DMS 273 treated with DMSO at 0.1 percent for 48 hours (cell line): ENCODE measurements at regions not wholly inside any gene's neighbourhood (a gene's known extent, or its start where the extent isn't known, plus 50 kb on each side); places are given as distances from the start of the nearest gene placed in this dataset.
"Not testable (repeated sequence)": the region's sequence is repeated elsewhere in the genome, so short reads cannot be mapped to it uniquely, and the experiment has no call there.

ENCODE experiments used
- DNase-seq: peaks from one replicate; lab custom pipeline; 2025; lab: John Stamatoyannopoulos, UW

DNA sequence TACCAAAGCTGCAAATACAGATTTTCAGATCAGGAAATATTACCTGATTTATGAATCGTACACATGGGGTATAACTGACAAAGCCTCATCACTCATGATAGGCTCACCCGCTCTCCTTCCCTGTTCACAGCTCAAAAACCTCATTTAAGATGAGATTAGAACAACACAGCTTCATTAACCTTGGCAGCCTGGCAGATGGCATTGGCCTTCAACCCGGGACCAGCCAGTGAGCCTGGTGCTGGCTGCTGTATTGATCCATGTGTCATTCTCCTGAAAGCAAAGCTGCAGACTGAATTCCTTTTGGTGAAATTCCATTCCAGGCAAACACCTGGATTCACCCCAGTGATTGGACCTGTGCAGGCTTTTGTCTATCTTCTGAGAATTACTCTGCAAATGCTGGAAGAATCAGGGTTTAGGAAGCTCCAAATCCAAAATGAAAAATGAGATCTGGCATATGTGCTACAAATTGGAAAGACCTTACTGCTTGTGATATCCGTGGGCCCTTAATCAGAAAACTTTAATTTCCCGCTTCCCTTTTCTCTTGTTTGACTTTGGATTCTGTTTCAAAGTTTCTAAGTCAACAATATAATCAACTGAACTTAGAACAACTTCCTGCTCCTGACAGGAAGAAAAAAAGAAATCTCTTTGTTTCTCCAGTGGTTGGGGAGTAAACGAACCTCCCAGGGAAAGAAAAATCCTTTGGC, 189.1 kb upstream of the KBTBD8 start:
- peak; percentile 70 for DNase-seq

DNA sequence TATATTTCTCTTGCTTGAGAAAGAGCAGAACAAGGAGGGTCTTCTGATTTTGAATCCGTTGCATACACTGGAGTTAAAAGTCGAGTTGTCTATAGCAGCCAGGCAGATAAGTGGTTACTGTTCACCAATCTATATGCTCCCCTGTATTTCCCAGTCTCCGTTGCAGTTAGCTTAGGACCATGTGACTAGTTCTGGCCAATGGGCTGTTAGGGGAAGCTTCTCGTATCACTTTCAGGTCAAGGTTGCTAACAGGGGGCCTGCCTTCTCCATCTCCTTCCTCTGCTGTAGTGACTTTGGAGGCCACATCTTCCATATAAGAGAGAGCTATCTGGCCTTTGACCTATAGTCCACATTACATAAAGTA, 188.5 kb upstream of the KBTBD8 start:
- no peak for DNase-seq

DNA sequence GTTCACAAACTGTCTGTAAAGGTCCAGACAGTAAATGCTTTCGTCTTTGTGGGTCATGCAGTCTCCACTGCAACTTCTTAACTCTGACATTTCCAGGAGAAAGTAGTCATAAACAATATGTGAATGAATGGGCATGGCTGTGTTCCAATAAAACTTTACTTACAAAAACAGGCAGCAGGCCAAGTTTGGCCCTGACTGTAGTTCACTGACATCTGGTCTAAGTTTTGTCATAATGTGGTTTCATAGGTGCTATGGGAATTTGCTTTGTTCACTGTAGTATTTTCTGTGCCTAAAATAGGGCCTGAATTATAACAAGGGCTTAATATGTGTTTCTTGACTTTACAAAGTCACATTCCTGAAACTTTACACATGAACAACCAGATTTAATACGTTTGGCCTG, 186.0 kb upstream of the KBTBD8 start:
- DNase-seq = peak; percentile 27

DNA sequence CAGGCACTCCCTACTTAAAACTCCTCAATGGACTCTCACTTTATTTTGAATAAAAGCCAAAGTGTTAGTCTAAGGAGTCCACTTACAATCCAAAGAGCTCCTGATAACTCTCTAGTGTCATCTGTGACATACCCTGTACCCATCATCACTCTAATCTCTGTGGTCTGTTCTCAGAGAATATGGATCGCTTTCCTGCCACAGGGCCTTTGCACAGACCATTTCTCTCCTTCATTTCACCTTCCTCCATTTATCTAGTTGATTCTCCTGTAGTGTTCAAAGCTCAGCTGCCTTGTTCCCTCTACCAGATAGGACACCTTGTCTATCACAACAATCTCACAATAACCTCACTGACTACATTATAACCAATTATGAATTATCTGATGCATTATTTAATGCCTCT, 185.4 kb upstream of the KBTBD8 start:
- no peak for DNase-seq

DNA sequence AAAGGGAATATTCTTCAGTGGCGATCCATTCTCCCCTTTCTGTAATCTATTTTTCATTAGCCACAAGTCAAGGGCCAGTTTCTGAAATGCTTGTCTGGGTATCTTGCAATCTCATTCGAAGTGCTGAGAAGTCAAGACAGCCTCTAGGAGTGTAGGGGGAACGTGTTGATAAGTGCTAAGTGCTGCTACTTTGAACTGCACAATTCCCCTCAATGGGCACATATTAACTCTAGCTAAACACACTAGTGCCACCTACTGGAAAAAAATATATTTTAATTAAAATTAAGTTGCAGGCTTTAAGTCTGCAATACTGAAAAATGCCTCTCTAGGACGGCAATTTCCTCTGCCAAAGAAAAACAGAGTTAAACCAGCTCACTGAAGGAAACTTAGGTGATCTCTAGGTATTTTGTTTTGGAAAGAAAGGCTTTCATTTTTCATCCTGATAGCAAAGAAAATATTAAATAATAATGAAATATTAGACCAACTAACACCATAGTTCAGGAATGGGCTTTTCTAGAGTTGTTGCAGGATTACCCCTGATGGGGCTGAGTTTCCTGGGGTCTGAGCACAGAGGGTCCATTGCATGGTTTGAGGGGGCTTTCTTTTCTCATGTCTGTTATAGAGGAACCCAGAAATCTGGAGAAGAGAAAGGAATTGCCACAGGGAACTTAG, 181.9 kb upstream of the KBTBD8 start:
- peak; percentile 44 for DNase-seq

DNA sequence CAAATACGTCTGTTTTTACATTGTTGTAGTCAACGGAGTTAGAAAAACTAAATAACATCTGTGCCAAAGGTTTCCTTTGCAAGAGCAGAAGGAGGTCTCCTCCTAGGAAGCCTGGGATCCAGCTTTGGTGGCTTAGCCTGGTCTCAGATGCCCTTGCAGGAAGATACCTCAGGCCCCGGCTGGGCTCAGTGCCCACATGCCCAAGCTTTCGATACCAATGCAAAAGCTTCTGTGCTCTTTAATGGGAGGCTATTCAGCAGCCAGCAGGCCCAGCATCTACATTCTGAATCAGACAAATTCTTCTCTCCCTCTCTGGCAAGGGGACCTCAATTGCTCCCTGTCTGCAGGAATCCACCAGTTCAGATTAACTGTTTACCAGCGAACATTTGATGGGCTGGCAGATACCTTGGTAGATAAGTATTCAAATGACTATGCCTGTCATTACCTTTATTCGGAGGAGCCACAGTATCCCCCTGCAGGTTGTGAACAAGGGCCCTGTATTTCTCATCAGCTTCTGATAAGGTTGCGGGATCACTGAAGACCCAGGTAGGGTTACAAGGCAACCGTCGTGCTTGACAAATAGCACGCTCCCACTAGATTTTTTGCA, 180.1 kb upstream of the KBTBD8 start:
- DNase-seq = no peak

DNA sequence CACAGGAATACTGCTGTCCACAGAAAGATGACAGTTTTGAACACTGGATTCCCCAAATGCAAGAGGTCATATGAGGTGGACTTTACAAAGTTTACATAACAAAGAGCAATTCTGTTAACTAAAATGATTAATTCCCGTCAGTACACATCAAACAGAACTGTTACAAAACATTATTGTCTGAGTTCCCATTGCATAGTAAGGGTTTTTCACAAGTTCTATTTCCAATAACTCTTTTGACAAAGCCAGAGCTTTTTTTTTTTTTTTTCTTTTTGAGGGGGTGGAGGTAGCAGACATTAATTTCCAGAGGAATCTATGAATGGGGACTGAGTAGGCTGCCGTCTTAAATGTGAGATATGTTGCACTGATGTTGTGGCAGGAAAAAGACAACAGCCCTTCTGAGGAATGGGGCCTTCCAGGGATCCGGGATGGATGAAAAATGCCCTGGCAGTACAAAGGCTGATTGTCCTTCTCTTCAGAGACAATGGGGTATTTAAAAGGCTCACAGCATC, 178.1 kb upstream of the KBTBD8 start:
- DNase-seq = no peak

DNA sequence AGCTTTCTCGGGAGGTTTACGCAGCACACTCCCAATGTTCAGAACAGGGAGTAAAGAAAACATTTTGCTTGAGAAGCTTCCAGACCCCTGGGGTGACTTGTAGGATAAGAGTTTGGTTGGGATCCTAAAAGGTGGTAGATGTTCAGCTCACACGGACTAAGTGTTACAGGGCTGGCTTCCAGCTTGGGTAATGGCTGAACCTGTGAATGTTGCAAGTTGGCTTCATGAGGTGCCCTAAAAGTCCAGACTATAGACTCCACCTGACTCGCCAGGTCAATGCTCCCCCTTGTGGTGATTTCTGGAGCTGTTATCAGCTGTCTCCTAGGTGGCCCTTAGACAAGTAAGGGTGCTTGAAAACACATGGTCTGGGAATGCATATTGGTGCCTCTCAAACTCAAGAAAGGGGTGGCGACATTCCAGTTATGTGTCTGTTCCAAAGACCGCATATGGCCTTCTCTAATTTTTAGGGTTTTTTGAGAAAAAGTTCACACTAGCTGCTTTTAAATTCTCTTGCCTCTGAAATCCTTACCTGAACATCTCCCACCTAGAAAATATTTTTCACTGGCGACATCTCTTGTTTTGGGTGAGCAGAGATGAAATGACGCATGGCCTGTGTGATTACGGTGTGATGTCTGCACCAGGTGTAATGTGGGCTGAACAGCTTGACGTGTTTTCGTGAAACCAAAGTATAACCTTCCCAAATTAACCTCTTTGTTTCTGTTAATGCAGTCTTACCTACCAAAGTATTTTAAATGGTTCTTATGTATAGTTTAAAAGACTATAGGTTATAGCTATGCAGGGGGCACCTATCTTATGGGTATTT, 175.7 kb upstream of the KBTBD8 start:
- DNase-seq = no peak

DNA sequence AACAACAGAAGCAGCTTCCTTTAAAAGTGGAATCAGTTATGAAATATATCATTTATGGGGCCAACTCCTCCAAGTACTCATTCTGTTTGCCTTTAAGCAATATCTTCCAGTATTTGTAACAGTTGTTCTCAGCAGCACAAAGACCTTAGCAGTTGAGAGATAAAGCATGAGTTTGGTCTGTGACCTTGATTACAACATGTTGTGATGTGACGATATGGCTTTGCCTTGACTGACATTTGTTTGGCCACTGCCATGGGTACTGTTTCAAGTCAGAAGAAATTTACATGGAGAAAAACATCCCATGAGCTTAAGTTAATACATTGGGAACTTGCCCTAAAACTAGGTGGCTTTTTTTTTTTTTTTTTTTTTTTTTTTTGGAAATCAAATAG, 175.1 kb upstream of the KBTBD8 start:
- no peak for DNase-seq

DNA sequence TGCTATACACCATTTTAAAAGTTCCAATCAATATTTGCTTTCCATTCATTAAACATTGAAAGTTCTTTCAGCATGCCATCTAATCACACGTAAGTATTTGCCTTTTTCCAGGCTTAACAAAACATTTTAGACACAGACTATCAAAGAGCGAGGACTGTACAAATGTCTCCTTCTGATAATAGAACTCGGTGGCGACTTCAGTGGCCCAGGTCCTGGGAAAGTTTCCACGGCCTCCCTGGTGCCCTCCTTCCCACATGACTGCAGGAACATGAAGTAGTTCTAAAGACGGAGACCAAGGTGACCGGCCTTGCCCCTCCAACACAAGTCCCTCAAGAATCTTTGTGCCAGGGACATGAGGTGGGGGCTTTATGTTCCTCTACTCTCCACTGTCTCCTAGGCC, 174.6 kb upstream of the KBTBD8 start:
- DNase-seq = no peak

DNA sequence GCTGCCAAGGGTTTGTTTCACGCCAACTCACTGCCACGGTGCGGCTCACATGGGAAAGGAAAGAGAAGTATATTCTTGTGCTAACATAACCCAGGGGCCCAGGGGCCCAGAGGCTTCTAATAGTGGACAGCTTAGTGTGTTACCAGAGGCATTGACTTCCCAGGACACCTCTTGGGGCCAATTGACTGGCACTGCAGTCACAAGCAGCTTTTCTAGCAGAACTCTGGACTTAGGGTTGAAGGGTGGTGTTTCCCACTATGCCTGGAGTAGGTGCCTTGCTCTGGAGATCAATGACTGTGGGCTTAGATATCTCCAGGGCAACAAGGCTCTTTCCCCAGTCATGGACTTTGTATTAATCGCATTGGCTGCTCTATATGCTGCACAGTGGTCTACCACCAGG, 172.7 kb upstream of the KBTBD8 start:
- no peak for DNase-seq

DNA sequence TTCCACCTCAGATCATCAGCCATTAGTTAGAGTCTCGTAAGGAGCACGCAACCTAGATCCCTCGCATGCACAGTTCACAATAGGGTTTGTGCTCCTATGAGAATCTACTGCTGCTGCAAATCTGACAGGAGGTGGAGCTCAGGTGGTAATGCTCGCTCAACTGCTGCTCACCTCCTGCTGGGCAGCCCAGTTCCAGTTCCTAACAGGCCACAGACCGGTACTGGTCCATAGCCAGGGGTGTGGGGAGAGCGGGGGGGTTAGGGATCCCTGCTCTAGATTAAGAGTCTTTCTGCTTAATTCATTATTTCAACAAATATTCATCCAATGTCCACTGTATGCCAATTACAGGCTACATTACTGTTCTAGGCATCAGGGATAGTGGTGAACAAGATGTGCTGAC, 170.4 kb upstream of the KBTBD8 start:
- DNase-seq = no peak

DNA sequence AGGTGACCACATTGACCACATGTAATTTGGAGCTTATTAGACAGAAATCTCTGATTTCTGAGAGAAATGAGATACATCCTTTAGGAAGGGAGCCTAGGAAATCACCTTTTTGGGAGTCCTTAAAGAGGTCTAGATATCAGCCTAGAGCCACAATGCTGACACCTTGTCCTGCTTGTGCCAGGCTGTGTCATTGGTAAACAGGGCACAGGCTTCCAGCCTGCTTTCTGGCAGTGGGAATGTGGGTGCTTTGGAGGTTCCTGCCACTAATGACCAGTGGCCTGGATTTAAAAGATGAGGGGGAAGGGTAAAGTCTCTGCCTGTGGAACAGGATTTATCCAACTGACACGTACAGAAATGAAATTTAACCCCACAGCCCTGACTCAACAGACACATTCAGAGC, 169.8 kb upstream of the KBTBD8 start:
- DNase-seq = no peak

DNA sequence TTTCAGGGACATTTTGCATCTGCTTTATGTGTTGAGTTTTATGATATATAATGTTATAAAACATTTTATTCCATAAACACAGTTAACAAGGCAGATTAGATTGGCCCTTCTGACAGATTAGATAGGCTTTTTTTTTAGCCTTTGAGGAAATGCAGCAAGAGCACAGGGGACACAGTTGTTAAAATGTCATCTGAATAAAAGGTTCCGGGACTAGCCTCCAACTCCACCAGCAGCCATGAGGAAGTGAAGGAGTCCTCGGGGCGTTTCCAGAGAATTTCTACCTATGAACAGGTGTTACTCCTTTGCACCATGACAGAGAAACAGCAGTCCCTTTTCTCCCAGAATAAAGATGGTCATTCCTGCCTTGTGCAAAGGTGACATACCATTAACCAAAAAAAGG, 167.8 kb upstream of the KBTBD8 start:
- no peak for DNase-seq

DNA sequence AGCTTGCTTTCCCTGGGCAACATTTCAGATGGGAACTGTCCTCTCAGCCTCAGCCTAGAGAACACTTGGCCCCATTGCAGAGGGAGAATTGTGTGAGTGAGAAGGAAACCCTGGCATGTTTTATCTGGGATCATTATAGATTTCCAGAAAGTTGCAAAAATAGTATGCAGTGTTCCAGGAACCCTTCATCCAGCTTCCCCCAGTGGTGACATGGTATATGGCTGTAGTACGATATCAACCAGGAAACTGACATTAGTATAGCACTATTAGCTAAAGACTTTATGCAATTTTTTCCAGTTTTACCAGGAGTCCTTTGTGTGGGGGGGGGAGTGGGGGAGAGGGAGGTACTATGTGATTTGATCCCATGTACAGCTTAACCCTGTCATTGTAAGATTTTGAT, 166.2 kb upstream of the KBTBD8 start:
- no peak for DNase-seq

DNA sequence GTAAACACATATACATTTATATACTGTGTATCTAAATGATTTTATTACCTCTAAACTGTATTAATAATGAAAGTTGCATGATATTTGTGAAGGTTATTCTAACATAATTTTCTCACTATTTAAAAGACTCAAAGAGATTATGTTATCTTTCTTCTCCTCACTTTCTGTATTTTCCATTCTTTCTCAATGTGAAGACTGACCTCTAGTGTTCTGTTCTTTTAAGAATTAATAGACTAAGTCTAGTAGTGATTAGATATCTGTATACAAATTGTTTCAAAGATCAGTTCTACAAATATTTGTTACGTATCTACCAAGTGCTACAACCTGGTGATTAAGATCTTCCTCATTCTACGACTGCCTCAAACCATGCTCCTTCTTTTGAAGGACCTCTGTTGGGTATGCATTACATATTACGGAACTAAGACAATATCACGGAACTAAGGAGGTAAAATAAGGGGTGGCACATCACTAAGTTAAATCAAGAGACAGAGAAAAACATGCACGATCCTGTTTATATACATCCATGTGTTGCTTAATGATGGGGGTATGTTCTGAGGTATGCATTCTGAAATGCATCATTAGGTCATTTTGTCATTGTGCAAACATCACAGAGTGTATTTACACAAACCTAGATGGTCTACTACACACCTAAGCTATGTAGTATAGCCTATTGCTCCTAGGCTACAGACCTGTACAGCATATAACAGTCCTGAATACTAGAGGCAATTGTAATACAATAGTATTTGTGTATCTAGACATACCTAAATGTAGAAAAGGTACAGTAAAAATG, 161.5 kb upstream of the KBTBD8 start:
- DNase-seq = no peak

DNA sequence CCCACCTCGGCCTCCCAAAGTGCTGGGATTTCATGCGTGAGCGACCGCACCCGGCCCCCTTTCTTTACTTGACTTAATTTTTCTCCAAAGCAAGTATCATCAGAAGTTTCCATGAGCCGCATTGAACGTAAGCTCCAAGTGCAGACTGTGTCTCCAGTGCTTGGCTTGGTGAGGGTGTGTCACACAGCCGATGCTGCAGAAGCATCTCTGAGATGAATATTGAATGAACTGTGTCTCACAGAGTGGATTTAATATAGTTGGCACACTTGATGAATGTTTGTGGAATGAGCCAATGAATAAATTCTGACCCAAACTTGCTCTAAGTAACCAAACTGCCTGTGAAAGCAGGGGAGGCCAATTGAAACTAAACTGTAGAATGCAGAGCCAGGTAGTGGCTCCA, 159.4 kb upstream of the KBTBD8 start:
- DNase-seq = no peak

DNA sequence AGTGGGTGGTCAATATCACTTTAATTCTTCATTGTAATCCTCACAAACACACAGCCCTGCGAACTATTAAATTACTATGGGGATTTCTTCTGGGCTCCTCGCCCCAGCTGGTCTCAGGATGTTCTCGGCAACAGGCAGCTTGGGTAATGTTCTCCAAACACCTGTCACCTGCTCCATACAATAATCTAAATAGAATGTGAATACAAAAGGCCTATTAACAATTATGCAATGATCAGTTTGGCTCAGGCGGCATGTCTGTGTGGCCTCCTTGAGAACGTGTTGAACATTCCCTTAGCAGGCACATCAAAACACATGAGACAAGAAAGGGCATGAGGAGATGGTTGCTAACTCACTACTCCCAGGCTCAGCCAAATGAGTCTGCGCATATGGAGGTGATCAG, 158.6 kb upstream of the KBTBD8 start:
- no peak for DNase-seq

DNA sequence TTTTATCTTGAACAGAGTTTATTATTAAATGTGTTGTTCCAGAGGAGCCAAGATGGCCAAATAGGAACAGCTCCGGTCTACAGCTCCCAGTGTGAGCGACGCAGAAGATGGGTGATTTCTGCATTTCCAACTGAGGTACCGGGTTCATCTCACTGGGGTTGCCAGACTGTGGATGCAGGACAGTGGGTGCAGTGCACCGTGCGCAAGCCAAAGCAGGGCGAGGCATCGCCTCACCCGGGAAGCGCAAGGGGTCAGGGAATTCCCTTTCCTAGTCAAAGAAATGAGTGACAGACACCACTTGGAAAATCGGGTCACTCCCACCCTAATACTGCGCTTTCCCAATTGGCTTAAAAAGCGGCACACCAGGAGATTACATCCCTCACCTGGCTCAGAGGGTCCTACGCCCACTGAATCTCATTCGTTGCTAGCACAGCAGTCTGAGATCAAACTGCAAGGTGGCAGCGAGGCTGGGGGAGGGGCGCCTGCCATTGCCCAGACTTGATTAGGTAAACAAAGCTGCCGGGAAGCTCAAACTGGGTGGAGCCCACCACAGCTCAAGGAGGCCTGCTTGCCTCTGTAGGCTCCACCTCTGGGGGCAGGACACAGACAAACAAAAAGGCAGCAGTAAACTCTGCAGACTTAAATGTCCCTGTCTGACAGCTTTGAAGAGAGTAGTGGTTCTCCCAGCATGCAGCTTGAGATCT, 155.2 kb upstream of the KBTBD8 start:
- DNase-seq = not testable (repeated sequence)

DNA sequence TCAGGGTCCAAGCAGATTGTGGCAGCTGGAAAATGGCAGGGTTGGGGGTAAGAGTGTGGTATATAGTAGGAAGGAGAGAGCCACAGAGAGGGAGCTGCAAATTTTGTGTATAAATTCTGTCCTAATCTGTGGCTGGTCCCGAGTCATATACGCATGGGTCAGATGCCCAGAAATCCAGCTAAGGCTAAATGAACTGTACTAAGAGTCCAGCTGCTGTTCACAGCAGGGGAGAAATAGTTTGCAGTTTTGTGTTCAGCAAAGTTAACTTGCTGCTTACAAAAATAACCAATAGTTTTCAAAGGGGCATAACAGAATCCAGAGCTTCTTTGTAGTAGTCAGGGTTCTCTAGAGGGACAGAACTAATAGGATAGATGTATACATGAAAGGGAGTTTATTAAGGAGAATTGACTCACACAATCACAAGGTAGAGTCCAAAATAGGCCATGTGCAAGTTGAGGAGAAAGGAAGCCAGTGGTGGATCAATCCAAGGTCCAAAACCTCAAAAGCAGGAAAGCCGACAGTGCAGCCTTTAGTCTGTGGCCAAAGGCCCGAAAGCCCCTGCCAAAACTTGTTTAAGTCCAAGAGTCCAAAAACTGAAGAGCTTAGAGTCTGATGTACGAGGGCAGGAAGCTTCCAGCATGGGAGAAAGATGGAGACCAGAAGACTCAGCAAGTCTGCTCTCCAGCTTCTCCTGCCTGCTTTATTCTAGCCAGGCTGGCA, 146.1 kb upstream of the KBTBD8 start:
- DNase-seq = no peak
